Pons (tissue), 1 donor: ENCODE measurements at regions not wholly inside any gene's neighbourhood (a gene's known extent, or its start where the extent isn't known, plus 50 kb on each side); places are given as distances from the start of the nearest gene placed in this dataset.
A peak's percentile ranks its signal among the peaks of the same experiment; 100 is the strongest.
"Not testable (repeated sequence)": the region's sequence is repeated elsewhere in the genome, so short reads cannot be mapped to it uniquely, and the experiment has no call there.

ENCODE experiments used
- DNase-seq: peaks from one replicate; pipeline ENCODE4 v3.0.0-alpha.2; 2016; ENCODE audit warnings: low spot score

- no peak for DNase-seq
These were observed 326.3 kb downstream of the CHL1 start for GRCh38 chr3:522888-523287.

GRCh38 chr3:525415-525814 lies 328.9 kb downstream of the CHL1 start:
- no peak for DNase-seq

- peak; percentile 8 for DNase-seq
These were observed 339.2 kb downstream of the CHL1 start for GRCh38 chr3:535566-536416.

GRCh38 chr3:536417-536813 lies 339.9 kb downstream of the CHL1 start:
- peak; percentile 5 for DNase-seq

- DNase-seq, result no peak
These were observed 344.7 kb downstream of the CHL1 start for GRCh38 chr3:541062-541801.

GRCh38 chr3:542021-542420 lies 345.5 kb downstream of the CHL1 start:
- no peak for DNase-seq

GRCh38 chr3:549636-550035 lies 353.1 kb downstream of the CHL1 start:
- no peak for DNase-seq

- no peak for DNase-seq
These were observed 353.9 kb downstream of the CHL1 start for GRCh38 chr3:550471-550870.

GRCh38 chr3:557972-558371 lies 361.4 kb downstream of the CHL1 start:
- DNase-seq, result no peak

GRCh38 chr3:567488-568185 lies 371.1 kb downstream of the CHL1 start:
- no peak for DNase-seq

- DNase-seq, result not testable (repeated sequence)
These were observed 383.0 kb downstream of the CHL1 start for GRCh38 chr3:579529-579928.

GRCh38 chr3:589066-589465 lies 392.5 kb downstream of the CHL1 start:
- DNase-seq, result not testable (repeated sequence)

GRCh38 chr3:597304-597703 lies 400.7 kb downstream of the CHL1 start:
- not testable (repeated sequence) for DNase-seq

- DNase-seq, result not testable (repeated sequence)
These were observed 401.2 kb downstream of the CHL1 start for GRCh38 chr3:597746-598145.

- DNase-seq, result not testable (repeated sequence)
These were observed 410.9 kb downstream of the CHL1 start for GRCh38 chr3:607480-607879.

GRCh38 chr3:621714-622113 lies 425.2 kb downstream of the CHL1 start:
- no peak for DNase-seq

- no peak for DNase-seq
These were observed 425.8 kb downstream of the CHL1 start for GRCh38 chr3:622314-622713.

- DNase-seq, result no peak
These were observed 427.5 kb downstream of the CHL1 start for GRCh38 chr3:623914-624545.

GRCh38 chr3:632571-633170 lies 436.1 kb downstream of the CHL1 start:
- peak; percentile 87 for DNase-seq

- no peak for DNase-seq
These were observed 437.9 kb downstream of the CHL1 start for GRCh38 chr3:634511-634910.

- no peak for DNase-seq
These were observed 438.8 kb downstream of the CHL1 start for GRCh38 chr3:635393-635792.

- DNase-seq, result no peak
These were observed 446.8 kb downstream of the CHL1 start for GRCh38 chr3:643376-643775.
